ENCODE measurements at regions not wholly inside any gene's neighbourhood (a gene's known extent, or its start where the extent isn't known, plus 50 kb on each side); places are given as distances from the start of the nearest gene placed in this dataset.

- H3K36me3 ChIP-seq (ENCODE audit: control insufficient read depth, insufficient read depth, low read length): no peaks in the 10 kb centered on the region
- no peak overlapping the region for H3K27ac ChIP-seq
- H3K4me3 ChIP-seq (ENCODE audit: low read depth, low read length): no peak overlapping the region
- H3K9ac ChIP-seq: no peak overlapping the region
- no peaks in the 10 kb centered on the region for H3K27me3 ChIP-seq (ENCODE audit: control insufficient read depth, insufficient read depth, low read length)
- no peaks in the 10 kb centered on the region for H3K9me3 ChIP-seq (ENCODE audit: control insufficient read depth, low read length)
- H3K79me2 ChIP-seq: no peaks in the 10 kb centered on the region
- H2AFZ ChIP-seq: no peak overlapping the region
- no peak overlapping the region for H3K4me2 ChIP-seq (ENCODE audit: low read length)
- no peaks in the 10 kb centered on the region for H3K4me1 ChIP-seq
- TF ChIP-seq CTCF (IDR thresholded peaks at IDR 0.05): no peak
Observed at GRCh38 chr12:60465060-60465459, 869.2 kb downstream of the SLC16A7 start.

GRCh38 chr12:60468546-60468945, 872.7 kb downstream of the SLC16A7 start:
- Histone ChIP-seq H3K27me3 (ENCODE audit: control insufficient read depth, insufficient read depth, low read length) (no peaks in the 10 kb centered on the region), H3K36me3 (ENCODE audit: control insufficient read depth, insufficient read depth, low read length) (no peaks in the 10 kb centered on the region), H3K4me2 (ENCODE audit: low read length) (no peak overlapping the region), H3K4me1 (no peaks in the 10 kb centered on the region), H3K4me3 (ENCODE audit: low read depth, low read length) (no peak overlapping the region), H2AFZ (no peak overlapping the region), H3K27ac (no peak overlapping the region), H3K9me3 (ENCODE audit: control insufficient read depth, low read length) (no peaks in the 10 kb centered on the region), H3K9ac (no peak overlapping the region), H3K79me2 (no peaks in the 10 kb centered on the region)
- no peak for TF ChIP-seq CTCF (IDR thresholded peaks at IDR 0.05)

GRCh38 chr12:60475825-60476224, 880.0 kb downstream of the SLC16A7 start:
- H3K4me2 ChIP-seq (ENCODE audit: low read length): no peak overlapping the region
- no peak overlapping the region for H3K27ac ChIP-seq
- H3K4me3 ChIP-seq (ENCODE audit: low read depth, low read length): no peak overlapping the region
- H3K79me2 ChIP-seq: no peaks in the 10 kb centered on the region
- no peaks in the 10 kb centered on the region for H3K9me3 ChIP-seq (ENCODE audit: control insufficient read depth, low read length)
- no peaks in the 10 kb centered on the region for H3K27me3 ChIP-seq (ENCODE audit: control insufficient read depth, insufficient read depth, low read length)
- no peak for TF ChIP-seq CTCF (IDR thresholded peaks at IDR 0.05)
- H3K9ac ChIP-seq: no peak overlapping the region
- H3K36me3 ChIP-seq (ENCODE audit: control insufficient read depth, insufficient read depth, low read length): no peaks in the 10 kb centered on the region
- no peaks in the 10 kb centered on the region for H3K4me1 ChIP-seq
- no peak overlapping the region for H2AFZ ChIP-seq

GRCh38 chr12:60487284-60487683, 891.5 kb downstream of the SLC16A7 start:
- Histone ChIP-seq H3K27ac (no peak overlapping the region), H3K9ac (no peak overlapping the region), H3K36me3 (ENCODE audit: control insufficient read depth, insufficient read depth, low read length) (no peaks in the 10 kb centered on the region), H3K4me1 (no peaks in the 10 kb centered on the region), H3K79me2 (no peaks in the 10 kb centered on the region), H3K4me3 (ENCODE audit: low read depth, low read length) (no peak overlapping the region), H2AFZ (no peak overlapping the region), H3K27me3 (ENCODE audit: control insufficient read depth, insufficient read depth, low read length) (no peaks in the 10 kb centered on the region), H3K9me3 (ENCODE audit: control insufficient read depth, low read length) (no peaks in the 10 kb centered on the region), H3K4me2 (ENCODE audit: low read length) (no peak overlapping the region)
- TF ChIP-seq CTCF (IDR thresholded peaks at IDR 0.05): no peak

- Histone ChIP-seq H3K36me3 (ENCODE audit: control insufficient read depth, insufficient read depth, low read length) (no peaks in the 10 kb centered on the region), H3K9me3 (ENCODE audit: control insufficient read depth, low read length) (no peaks in the 10 kb centered on the region), H3K79me2 (no peaks in the 10 kb centered on the region), H3K9ac (no peak overlapping the region), H3K27ac (no peak overlapping the region), H3K4me2 (ENCODE audit: low read length) (no peak overlapping the region), H3K27me3 (ENCODE audit: control insufficient read depth, insufficient read depth, low read length) (no peaks in the 10 kb centered on the region), H3K4me1 (no peaks in the 10 kb centered on the region), H2AFZ (no peak overlapping the region), H3K4me3 (ENCODE audit: low read depth, low read length) (no peak overlapping the region)
- TF ChIP-seq CTCF (IDR thresholded peaks at IDR 0.05): no peak
Observed at GRCh38 chr12:60489071-60489470, 893.2 kb downstream of the SLC16A7 start.
